GM21786 (cell line): ENCODE measurements at regions not wholly inside any gene's neighbourhood (a gene's known extent, or its start where the extent isn't known, plus 50 kb on each side); places are given as distances from the start of the nearest gene placed in this dataset.
"Not testable (repeated sequence)": the region's sequence is repeated elsewhere in the genome, so short reads cannot be mapped to it uniquely, and the experiment has no call there.

Experiments used
- ATAC-seq: cut with Tn5 transposase; IDR thresholded peaks from one replicate; pipeline ENCODE4 v1.9.1; 2021; ENCODE audit not compliant: unreplicated experiment

DNA sequence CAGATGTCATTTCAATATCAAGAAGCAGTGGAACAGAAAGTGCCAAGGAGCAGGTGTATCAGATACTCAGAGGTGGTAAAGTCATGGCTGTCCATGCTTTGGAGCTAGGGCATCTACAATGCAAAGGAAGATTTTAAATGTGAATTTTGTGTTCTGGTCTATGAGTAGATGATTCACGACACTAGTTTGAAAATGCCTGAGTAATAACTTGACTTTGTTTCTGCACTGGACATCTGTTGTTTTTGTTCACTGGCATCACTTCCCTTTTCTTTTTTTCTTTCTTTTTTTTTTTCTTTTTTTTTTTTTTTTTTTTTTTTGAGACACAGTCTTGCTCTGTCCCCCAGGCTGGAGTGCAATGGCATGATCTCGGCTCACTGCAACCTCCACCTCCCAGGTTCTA is 460.7 kb upstream of the PAPPA start:
- ATAC-seq = not testable (repeated sequence)

DNA sequence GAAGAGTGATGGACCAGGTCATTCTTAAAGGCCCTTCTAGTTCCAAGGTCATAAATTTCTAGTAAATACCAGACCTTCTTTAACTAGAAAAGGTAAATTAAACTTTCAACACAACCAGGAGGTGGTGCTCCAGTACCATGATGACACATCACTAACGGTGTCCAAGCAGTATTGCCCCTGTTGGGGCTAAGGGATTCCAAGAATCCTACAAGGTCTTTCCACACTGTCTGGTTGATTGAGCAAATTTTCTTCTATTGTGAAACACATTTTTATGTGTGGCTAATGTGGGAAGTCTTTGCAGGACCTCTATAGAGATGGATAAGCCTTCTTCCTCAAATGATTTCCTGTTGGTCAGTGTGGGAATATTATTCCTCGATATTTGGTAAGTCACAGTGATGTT is 459.6 kb upstream of the PAPPA start:
- no peak for ATAC-seq

- no peak for ATAC-seq
These were observed 458.6 kb upstream of the PAPPA start for GRCh38 chr9:115694991-115695390.

DNA sequence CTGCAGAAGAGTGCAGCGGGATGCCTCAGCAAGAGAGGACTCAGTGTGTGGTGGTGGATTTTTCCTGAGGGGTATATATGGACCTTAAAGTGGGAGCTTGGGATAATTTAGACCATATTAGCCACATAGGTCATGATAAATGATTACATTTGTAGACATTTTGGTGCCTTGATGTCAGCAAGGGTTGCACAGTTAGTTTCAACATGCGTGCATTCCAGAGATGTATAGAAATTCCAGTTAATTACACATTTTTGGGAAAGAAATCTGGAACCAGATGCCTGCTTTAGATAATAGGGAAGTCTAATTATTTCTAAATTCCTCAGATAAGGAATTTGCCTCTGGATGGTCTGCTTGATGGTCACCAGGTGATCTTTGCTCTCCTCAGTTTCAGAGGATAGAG is 440.6 kb upstream of the PAPPA start:
- no peak for ATAC-seq

DNA sequence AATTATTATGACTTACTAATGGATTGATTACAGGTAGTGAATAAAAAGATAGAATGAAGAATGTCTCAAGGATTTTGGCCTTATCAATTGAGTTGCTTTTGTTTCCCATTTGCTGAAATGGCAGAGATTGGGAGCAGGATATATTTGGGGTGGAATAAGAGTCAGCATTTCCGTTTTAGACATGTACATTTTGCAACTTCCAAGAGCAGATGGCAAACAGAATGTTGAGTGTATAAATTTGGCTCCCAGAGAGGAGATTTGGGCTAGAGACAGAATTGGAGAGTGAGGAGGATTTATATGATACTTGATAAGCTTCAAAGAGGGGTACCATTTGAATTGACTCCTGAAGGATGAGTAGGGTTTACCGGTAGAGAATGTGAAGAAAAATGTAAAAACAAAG is 437.9 kb upstream of the PAPPA start:
- ATAC-seq = no peak

DNA sequence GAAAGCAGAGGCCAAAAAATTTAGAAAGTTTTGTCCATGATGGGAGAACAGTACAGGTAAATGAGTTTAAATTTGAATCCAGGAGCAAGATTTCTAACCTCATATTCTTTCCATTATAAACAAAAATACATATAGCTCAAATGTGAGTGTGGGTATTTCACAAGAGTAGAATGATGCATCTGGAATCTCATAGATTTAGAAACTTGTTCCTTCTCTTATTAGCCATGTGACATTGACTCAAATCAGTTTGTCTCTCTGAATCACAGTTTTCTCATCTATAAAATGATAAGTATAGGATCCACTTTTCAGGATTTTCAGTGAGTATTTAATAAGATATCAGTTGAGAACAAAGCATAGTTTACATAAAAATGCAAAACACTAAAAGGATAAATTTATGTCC is 436.3 kb upstream of the PAPPA start:
- ATAC-seq = no peak

DNA sequence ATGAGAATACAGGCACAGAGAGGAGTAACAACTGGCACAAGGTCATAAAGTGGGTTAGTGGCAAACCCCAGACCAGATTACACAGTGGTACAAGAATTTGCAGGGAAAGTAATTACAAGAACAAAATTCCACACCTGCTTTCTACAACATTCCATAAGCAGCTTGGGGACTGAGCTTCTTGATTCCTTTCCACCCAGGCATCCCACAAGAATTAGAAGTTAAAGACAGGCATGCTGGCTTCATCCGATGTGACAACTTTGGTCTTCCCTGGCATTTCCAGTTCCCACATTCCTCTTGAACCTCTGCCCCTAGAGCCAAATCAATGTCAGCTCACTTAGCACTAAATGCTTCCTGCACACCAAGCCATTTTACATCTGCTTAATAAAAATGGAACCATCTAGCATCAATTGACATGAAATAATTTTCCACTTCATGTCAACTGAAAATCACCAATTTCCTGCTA is 435.8 kb upstream of the PAPPA start:
- ATAC-seq = no peak

DNA sequence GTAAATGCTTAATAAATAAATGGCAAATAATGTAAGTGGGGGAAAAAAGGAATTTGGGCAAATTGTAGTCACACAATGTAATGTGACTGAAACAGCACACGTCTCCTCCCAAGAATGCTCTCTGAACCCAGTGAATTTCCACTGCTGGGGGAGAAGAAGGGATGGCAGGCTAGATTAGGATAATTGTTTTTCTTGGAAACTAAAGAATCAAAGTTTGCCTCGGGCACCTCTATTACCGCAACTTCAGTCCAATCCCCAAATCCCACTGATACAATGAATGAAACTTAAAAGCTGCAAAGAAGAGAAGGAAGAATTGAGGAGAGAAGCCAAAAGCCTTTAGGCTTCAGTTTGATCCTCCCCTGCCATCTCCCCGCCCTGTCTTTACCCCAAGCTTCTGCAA is 423.2 kb upstream of the PAPPA start:
- ATAC-seq = no peak

GRCh38 chr9:115730845-115731244 is 422.7 kb upstream of the PAPPA start:
- no peak for ATAC-seq

GRCh38 chr9:115733318-115734110 is 420.1 kb upstream of the PAPPA start:
- no peak for ATAC-seq

- ATAC-seq = no peak
These were observed 414.3 kb upstream of the PAPPA start for GRCh38 chr9:115739096-115739875.

- no peak for ATAC-seq
These were observed 412.6 kb upstream of the PAPPA start for GRCh38 chr9:115740986-115741385.

- ATAC-seq = no peak
These were observed 409.6 kb upstream of the PAPPA start for GRCh38 chr9:115743709-115744605.

GRCh38 chr9:115746496-115746895 is 407.1 kb upstream of the PAPPA start:
- no peak for ATAC-seq

DNA sequence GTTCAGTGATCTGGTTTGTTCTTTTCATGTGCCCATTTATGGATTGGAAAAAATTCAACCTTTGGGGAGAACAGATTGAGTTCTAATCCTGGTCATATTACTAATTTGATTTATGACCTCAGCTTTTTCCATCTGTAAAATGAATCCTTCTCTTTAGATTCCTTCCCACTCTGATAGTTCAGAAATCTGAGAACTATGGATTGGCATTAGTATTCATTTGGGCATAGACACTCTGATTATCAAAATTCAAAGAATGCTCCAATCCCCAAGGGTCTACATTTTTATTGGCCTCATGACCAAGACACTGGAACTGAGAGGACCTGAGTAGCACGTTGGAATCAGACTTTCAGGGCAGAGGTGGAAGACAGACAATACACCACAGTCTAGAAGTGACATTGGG is 405.9 kb upstream of the PAPPA start:
- ATAC-seq = no peak

GRCh38 chr9:115756736-115757135 is 396.9 kb upstream of the PAPPA start:
- ATAC-seq = no peak

DNA sequence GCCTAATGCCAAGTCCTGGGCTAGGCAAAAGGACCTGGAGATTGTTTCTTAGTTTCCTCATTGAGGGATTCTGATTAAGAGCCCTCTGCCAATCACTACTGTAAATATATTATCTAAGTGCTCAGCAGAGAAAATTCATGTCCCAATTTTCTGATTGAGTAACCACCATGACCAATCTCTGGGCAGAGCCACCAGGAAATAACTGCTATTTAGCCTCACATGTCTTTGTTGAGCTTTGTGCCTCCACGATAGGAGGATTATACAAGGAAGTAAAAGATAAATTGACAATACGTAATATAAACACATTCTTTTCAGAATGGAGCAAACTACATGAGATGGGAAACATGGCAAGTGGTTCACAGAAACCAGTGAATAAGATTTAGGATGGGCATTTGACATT is 396.1 kb upstream of the PAPPA start:
- no peak for ATAC-seq

DNA sequence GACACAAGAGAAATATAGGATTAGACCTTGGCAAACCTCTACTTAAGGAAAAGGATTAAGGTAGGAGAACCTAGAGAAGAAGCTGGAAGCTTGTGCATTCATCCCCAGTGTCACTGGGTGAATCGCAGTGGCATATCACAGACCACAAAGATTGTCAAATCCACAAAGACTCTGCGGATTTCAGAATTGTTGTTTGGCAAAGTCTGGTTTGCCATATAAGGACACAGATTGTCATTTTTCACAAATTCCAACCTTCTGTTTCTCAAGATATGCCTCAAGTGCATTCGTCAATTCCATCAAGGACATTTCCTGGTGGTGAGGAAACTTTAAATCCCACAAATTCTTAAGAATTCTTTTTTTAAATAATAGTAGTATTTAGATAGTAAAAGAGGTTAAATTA is 395.1 kb upstream of the PAPPA start:
- no peak for ATAC-seq

DNA sequence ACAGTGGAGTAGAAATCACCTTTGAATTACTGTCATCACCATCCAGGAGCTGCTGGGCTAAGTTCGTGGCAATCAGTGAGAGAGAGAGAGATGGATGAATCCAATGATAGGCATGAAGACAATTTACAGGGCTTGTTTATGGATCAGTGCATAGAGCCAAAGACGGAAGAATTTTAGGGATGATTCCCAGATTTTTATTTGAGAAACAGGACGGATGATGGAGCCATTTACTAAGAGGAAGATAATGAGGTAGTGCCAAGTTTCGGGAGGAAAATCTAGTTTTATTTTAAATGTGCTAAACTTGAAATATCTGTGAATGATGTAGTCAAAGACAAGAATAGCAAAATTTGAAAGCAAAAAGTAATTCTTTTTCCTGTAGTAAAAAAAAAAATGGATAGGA is 394.2 kb upstream of the PAPPA start:
- ATAC-seq = no peak

GRCh38 chr9:115764645-115765044 is 388.9 kb upstream of the PAPPA start:
- ATAC-seq = no peak

DNA sequence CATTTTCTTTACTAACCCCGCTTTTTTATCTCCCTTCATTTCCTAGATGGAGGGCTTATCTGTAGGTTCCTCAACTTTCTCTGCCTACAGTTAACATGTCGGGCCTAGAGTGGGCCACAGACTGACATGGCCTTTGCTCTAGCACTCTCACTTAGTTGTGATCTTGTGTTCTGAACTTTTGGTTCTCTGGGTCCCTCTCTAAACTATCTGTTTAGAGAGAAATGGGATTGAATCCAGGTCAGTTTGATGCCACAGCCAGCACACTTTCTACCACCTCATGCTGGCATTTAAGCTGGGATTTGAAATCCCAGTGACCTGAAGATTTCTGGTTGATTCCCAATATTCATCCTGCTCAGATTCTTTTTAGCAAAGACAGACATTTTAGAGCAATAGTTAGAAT is 388.5 kb upstream of the PAPPA start:
- no peak for ATAC-seq
